ENCODE measurements at regions not wholly inside any gene's neighbourhood (a gene's known extent, or its start where the extent isn't known, plus 50 kb on each side); places are given as distances from the start of the nearest gene placed in this dataset.

- no TSS peak for BruUV-seq (replicated peaks)
- Histone ChIP-seq H3K27ac (ENCODE audit: extremely low read length, insufficient read depth, low read length) (no peak overlapping the region), H3K4me3 (replicated peaks in 1 of 3; ENCODE audit: insufficient read depth in 1 of 3, low read depth in 2 of 3, low read length in 3 of 3) (no peak overlapping the region), H4K20me1 (ENCODE audit: insufficient read depth, low read length) (no peaks in the 10 kb centered on the region), H3K9ac (ENCODE audit: insufficient read depth, low read depth, low read length) (no peak overlapping the region), H3K4me1 (ENCODE audit: insufficient read depth, low read length) (peaks cover 82% of the 10 kb centered on the region), H3K27me3 (ENCODE audit: control insufficient read depth in 1 of 2, insufficient read depth in 2 of 2, low read length in 2 of 2) (no peaks in the 10 kb centered on the region), H2AFZ (ENCODE audit: low read length) (no peak overlapping the region), H3K79me2 (ENCODE audit: insufficient read depth, low read length) (no peaks in the 10 kb centered on the region), H3K9me3 (ENCODE audit: low read length) (no peaks in the 10 kb centered on the region), H3K36me3 (replicated peaks in 1 of 2; ENCODE audit: control insufficient read depth in 1 of 2, insufficient read depth in 2 of 2, low read length in 2 of 2) (no peaks in the 10 kb centered on the region), H3K4me2 (ENCODE audit: low read depth, low read length) (no peak overlapping the region)
- DNase-seq (ENCODE audit: low spot score) (no peak), FAIRE-seq (no peak), ATAC-seq (no peak)
- WGBS (ENCODE audit: low lambda C conversion rate), result 98% methylated on average over 1 of the region's 1 CpG
- POLR2A ChIA-PET, result interaction anchor here (1.2 to 2.3 kb wide), 2 partner anchors 8 to 9 kb away, joined by 3 to 10 read pairs; no protein-coding TSS in a partner anchor
- CTCF ChIA-PET (ENCODE audit: low intra/inter-chr PET ratio, low total read pairs), result no interaction called here
- no peak for TF ChIP-seq ZBTB3 (CRISPR knock-in tag; IDR thresholded peaks at IDR 0.05; ENCODE audit: borderline replicate concordance, low read depth)
- TF ChIP-seq, protein P1, sequence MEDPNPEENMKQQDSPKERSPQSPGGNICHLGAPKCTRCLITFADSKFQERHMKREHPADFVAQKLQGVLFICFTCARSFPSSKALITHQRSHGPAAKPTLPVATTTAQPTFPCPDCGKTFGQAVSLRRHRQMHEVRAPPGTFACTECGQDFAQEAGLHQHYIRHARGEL (CRISPR knock-in tag; IDR thresholded peaks at IDR 0.05), result no peak
- no peak for TF ChIP-seq ELF3 (CRISPR knock-in tag; IDR thresholded peaks at IDR 0.05)
- TF ChIP-seq FOXK1 (CRISPR knock-in tag; IDR thresholded peaks at IDR 0.05; ENCODE audit: borderline replicate concordance, low read depth), result no peak
- no peak for TF ChIP-seq ZNF607 (CRISPR knock-in tag; IDR thresholded peaks at IDR 0.05; ENCODE audit: borderline replicate concordance)
- TF ChIP-seq ZNF317 (CRISPR knock-in tag; IDR thresholded peaks at IDR 0.05), result no peak
- no peak for TF ChIP-seq HHEX (CRISPR knock-in tag; IDR thresholded peaks at IDR 0.05)
- TF ChIP-seq TRIM22 (IDR thresholded peaks at IDR 0.05), result no peak
- in situ Hi-C loops (cut with HindIII; ENCODE audit: extremely low pct_ligation_motif_present, low pct_unique_long_range_greater_than_20kb), result no loop called here
- intact Hi-C loops (cut with micrococcal nuclease; ENCODE audit: unreplicated experiment), result no loop called here
Observed at GRCh38 chr1:8086055-8086454, 59.9 kb upstream of the ERRFI1 start.

GRCh38 chr1:8084913-8085312, 58.8 kb upstream of the ERRFI1 start:
- H4K20me1 ChIP-seq (ENCODE audit: insufficient read depth, low read length), result no peaks in the 10 kb centered on the region
- H3K9me3 ChIP-seq (ENCODE audit: low read length), result no peaks in the 10 kb centered on the region
- DNase-seq (ENCODE audit: low spot score) (no peak), ATAC-seq (no peak), FAIRE-seq (no peak)
- POLR2A ChIA-PET, result interaction anchor here (1.3 to 2.8 kb wide), 3 partner anchors 10 to 58 kb away, joined by 13 to 20 read pairs (median 16); partner anchors contain the start of gene ERRFI1
- H2AFZ ChIP-seq (ENCODE audit: low read length), result no peak overlapping the region
- H3K79me2 ChIP-seq (ENCODE audit: insufficient read depth, low read length), result no peaks in the 10 kb centered on the region
- no peak overlapping the region for H3K4me3 ChIP-seq (replicated peaks in 1 of 3; ENCODE audit: insufficient read depth in 1 of 3, low read depth in 2 of 3, low read length in 3 of 3)
- H3K4me2 ChIP-seq (ENCODE audit: low read depth, low read length), result no peak overlapping the region
- H3K9ac ChIP-seq (ENCODE audit: insufficient read depth, low read depth, low read length), result no peak overlapping the region
- no TSS peak for BruUV-seq (replicated peaks)
- peaks cover 82% of the 10 kb centered on the region for H3K4me1 ChIP-seq (ENCODE audit: insufficient read depth, low read length)
- 93% methylated on average over 6 of the region's 6 CpGs for WGBS (ENCODE audit: low lambda C conversion rate)
- no peaks in the 10 kb centered on the region for H3K36me3 ChIP-seq (replicated peaks in 1 of 2; ENCODE audit: control insufficient read depth in 1 of 2, insufficient read depth in 2 of 2, low read length in 2 of 2)
- H3K27ac ChIP-seq (ENCODE audit: extremely low read length, insufficient read depth, low read length), result no peak overlapping the region
- H3K27me3 ChIP-seq (ENCODE audit: control insufficient read depth in 1 of 2, insufficient read depth in 2 of 2, low read length in 2 of 2), result no peaks in the 10 kb centered on the region
- intact Hi-C loops (cut with micrococcal nuclease; ENCODE audit: unreplicated experiment), result no loop called here
- in situ Hi-C loops (cut with HindIII; ENCODE audit: extremely low pct_ligation_motif_present, low pct_unique_long_range_greater_than_20kb), result no loop called here
- CTCF ChIA-PET (ENCODE audit: low intra/inter-chr PET ratio, low total read pairs), result no interaction called here
- TF ChIP-seq ZBTB8A (CRISPR knock-in tag; IDR thresholded peaks at IDR 0.05; ENCODE audit: borderline replicate concordance, low read depth), result no peak
- no peak for TF ChIP-seq MTA3 (CRISPR knock-in tag; IDR thresholded peaks at IDR 0.05)
- TF ChIP-seq CBX2 (IDR thresholded peaks at IDR 0.05; ENCODE audit: low read depth, low read length), result no peak
- TF ChIP-seq CBX2 (CRISPR knock-in tag; IDR thresholded peaks at IDR 0.05; ENCODE audit: low read depth), result no peak
- TF ChIP-seq HMG20B (CRISPR knock-in tag; conservative IDR thresholded peaks at IDR 0.05), result no peak
- TF ChIP-seq ZFP62 (CRISPR knock-in tag; IDR thresholded peaks at IDR 0.05), result no peak
- TF ChIP-seq, protein P2, sequence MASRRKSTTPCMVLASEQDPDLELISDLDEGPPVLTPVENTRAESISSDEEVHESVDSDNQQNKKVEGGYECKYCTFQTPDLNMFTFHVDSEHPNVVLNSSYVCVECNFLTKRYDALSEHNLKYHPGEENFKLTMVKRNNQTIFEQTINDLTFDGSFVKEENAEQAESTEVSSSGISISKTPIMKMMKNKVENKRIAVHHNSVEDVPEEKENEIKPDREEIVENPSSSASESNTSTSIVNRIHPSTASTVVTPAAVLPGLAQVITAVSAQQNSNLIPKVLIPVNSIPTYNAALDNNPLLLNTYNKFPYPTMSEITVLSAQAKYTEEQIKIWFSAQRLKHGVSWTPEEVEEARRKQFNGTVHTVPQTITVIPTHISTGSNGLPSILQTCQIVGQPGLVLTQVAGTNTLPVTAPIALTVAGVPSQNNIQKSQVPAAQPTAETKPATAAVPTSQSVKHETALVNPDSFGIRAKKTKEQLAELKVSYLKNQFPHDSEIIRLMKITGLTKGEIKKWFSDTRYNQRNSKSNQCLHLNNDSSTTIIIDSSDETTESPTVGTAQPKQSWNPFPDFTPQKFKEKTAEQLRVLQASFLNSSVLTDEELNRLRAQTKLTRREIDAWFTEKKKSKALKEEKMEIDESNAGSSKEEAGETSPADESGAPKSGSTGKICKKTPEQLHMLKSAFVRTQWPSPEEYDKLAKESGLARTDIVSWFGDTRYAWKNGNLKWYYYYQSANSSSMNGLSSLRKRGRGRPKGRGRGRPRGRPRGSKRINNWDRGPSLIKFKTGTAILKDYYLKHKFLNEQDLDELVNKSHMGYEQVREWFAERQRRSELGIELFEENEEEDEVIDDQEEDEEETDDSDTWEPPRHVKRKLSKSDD (CRISPR knock-in tag; IDR thresholded peaks at IDR 0.05; ENCODE audit: low read depth), result no peak
- no peak for TF ChIP-seq ZNF556 (CRISPR knock-in tag; IDR thresholded peaks at IDR 0.05; ENCODE audit: borderline replicate concordance)
